ENCODE measurements at regions not wholly inside any gene's neighbourhood (a gene's known extent, or its start where the extent isn't known, plus 50 kb on each side); places are given as distances from the start of the nearest gene placed in this dataset.

GRCh38 chr7:33766405-33766804, 138.9 kb upstream of the BMPER start:
- Mint-ChIP-seq H3K27me3 (ENCODE audit: unreplicated experiment) (no peaks in the 10 kb centered on the region), H3K36me3 (ENCODE audit: unreplicated experiment) (no peaks in the 10 kb centered on the region), H3K4me1 (ENCODE audit: unreplicated experiment) (no peaks in the 10 kb centered on the region), H3K9me3 (ENCODE audit: unreplicated experiment) (no peaks in the 10 kb centered on the region), H3K4me3 (ENCODE audit: unreplicated experiment) (no peak overlapping the region), H3K27ac (ENCODE audit: unreplicated experiment) (no peak overlapping the region)
- no peak for TF ChIP-seq CTCF (IDR thresholded peaks at IDR 0.05)
- no peak for DNase-seq (ENCODE audit: extremely low spot score, unreplicated experiment)

- Mint-ChIP-seq H3K36me3 (ENCODE audit: unreplicated experiment) (no peaks in the 10 kb centered on the region), H3K27ac (ENCODE audit: unreplicated experiment) (no peak overlapping the region), H3K27me3 (ENCODE audit: unreplicated experiment) (no peaks in the 10 kb centered on the region), H3K9me3 (ENCODE audit: unreplicated experiment) (peaks cover 4% of the 10 kb centered on the region), H3K4me3 (ENCODE audit: unreplicated experiment) (no peak overlapping the region), H3K4me1 (ENCODE audit: unreplicated experiment) (peaks cover 1% of the 10 kb centered on the region)
- TF ChIP-seq CTCF (IDR thresholded peaks at IDR 0.05), result no peak
- DNase-seq (ENCODE audit: extremely low spot score, unreplicated experiment), result no peak
These were observed 135.4 kb upstream of the BMPER start for GRCh38 chr7:33769930-33770329.

GRCh38 chr7:33770576-33770975, 134.8 kb upstream of the BMPER start:
- no peaks in the 10 kb centered on the region for H3K36me3 Mint-ChIP-seq (ENCODE audit: unreplicated experiment)
- TF ChIP-seq CTCF (IDR thresholded peaks at IDR 0.05), result no peak
- H3K9me3 Mint-ChIP-seq (ENCODE audit: unreplicated experiment), result peaks cover 4% of the 10 kb centered on the region
- DNase-seq (ENCODE audit: extremely low spot score, unreplicated experiment), result no peak
- H3K27ac Mint-ChIP-seq (ENCODE audit: unreplicated experiment), result no peak overlapping the region
- H3K4me1 Mint-ChIP-seq (ENCODE audit: unreplicated experiment), result peaks cover 5% of the 10 kb centered on the region
- no peak overlapping the region for H3K4me3 Mint-ChIP-seq (ENCODE audit: unreplicated experiment)
- H3K27me3 Mint-ChIP-seq (ENCODE audit: unreplicated experiment), result no peaks in the 10 kb centered on the region

- DNase-seq (ENCODE audit: extremely low spot score, unreplicated experiment), result no peak
- no peak overlapping the region for H3K27ac Mint-ChIP-seq (ENCODE audit: unreplicated experiment)
- no peaks in the 10 kb centered on the region for H3K36me3 Mint-ChIP-seq (ENCODE audit: unreplicated experiment)
- peaks cover 5% of the 10 kb centered on the region for H3K4me1 Mint-ChIP-seq (ENCODE audit: unreplicated experiment)
- H3K4me3 Mint-ChIP-seq (ENCODE audit: unreplicated experiment), result no peak overlapping the region
- peaks cover 4% of the 10 kb centered on the region for H3K9me3 Mint-ChIP-seq (ENCODE audit: unreplicated experiment)
- no peak for TF ChIP-seq CTCF (IDR thresholded peaks at IDR 0.05)
- H3K27me3 Mint-ChIP-seq (ENCODE audit: unreplicated experiment), result no peaks in the 10 kb centered on the region
These were observed 133.9 kb upstream of the BMPER start for GRCh38 chr7:33771422-33771821.

GRCh38 chr7:33773053-33773452, 132.3 kb upstream of the BMPER start:
- DNase-seq (ENCODE audit: extremely low spot score, unreplicated experiment), result no peak
- no peak overlapping the region for H3K27ac Mint-ChIP-seq (ENCODE audit: unreplicated experiment)
- TF ChIP-seq CTCF (IDR thresholded peaks at IDR 0.05), result no peak
- peaks cover 4% of the 10 kb centered on the region for H3K9me3 Mint-ChIP-seq (ENCODE audit: unreplicated experiment)
- no peaks in the 10 kb centered on the region for H3K27me3 Mint-ChIP-seq (ENCODE audit: unreplicated experiment)
- no peak overlapping the region for H3K4me3 Mint-ChIP-seq (ENCODE audit: unreplicated experiment)
- H3K4me1 Mint-ChIP-seq (ENCODE audit: unreplicated experiment), result peaks cover 5% of the 10 kb centered on the region
- no peaks in the 10 kb centered on the region for H3K36me3 Mint-ChIP-seq (ENCODE audit: unreplicated experiment)
